ENCODE measurements at regions not wholly inside any gene's neighbourhood (a gene's known extent, or its start where the extent isn't known, plus 50 kb on each side); places are given as distances from the start of the nearest gene placed in this dataset.

DNA sequence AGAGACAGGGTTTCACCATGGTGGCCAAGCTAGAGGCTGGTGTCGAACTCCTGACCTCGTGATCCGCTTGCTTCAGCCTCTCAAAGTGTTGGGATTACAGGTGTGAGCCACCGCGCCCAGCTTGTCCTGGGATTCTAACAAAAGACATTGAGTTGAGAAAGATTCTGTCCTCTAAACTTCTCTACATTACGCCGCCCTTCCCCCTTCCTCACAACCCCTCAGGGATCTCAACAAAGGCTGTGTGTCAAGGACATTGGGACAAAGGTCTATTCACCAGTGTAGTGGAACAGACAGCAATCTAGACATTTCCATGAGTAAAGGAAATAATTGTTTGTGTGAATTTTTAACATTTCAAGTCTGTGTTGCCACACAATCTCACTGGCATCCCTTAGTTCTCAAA, 68.8 kb upstream of the KIF5B start:
- no peak for TF ChIP-seq CTCF (conservative IDR thresholded peaks at IDR 0.05 in 1 of 2, IDR thresholded peaks at IDR 0.05 in 1 of 2; ENCODE audit: low read depth in 1 of 2, low read length in 2 of 2)
- TF ChIP-seq EZH2 (IDR thresholded peaks at IDR 0.05; ENCODE audit: low read length, missing control alignments), result no peak
